ENCODE measurements at regions not wholly inside any gene's neighbourhood (a gene's known extent, or its start where the extent isn't known, plus 50 kb on each side); places are given as distances from the start of the nearest gene placed in this dataset.

DNA sequence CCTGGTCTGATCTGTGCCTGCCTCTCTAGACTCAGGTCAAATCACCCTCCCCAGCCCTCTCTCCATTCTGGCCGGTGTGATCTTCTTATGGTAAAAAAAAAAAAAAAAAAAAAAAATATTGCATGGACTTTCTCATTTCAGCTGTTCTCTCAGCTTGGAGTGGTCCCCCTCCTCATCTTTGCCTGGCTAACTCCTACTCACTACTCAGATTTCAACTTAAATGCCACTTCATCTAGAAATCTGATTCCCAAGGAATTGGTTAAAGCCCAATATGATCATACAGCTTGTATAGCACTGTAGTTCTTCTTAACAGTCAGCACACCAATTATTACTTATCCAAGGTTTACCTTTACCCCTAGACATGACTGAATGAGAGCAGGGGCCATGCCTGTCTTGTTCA lies 105.9 kb upstream of the CARMIL1 start:
- TF ChIP-seq HNF4A (conservative IDR thresholded peaks at IDR 0.05) (no peak), SP1 (IDR thresholded peaks at IDR 0.05) (no peak), RAD21 (IDR thresholded peaks at IDR 0.05) (no peak), TAF1 (conservative IDR thresholded peaks at IDR 0.05) (no peak), JUND (IDR thresholded peaks at IDR 0.05) (no peak), ZBTB33 (IDR thresholded peaks at IDR 0.05) (no peak), RXRA (IDR thresholded peaks at IDR 0.05) (no peak), REST (IDR thresholded peaks at IDR 0.05) (no peak), ATF3 (IDR thresholded peaks at IDR 0.05) (no peak), GABPA (IDR thresholded peaks at IDR 0.05 in 1 of 2, conservative IDR thresholded peaks at IDR 0.05 in 1 of 2) (no peak), MAX (IDR thresholded peaks at IDR 0.05) (no peak), FOXA1 (IDR thresholded peaks at IDR 0.05) (no peak)
- TF ChIP-seq, protein P1, sequence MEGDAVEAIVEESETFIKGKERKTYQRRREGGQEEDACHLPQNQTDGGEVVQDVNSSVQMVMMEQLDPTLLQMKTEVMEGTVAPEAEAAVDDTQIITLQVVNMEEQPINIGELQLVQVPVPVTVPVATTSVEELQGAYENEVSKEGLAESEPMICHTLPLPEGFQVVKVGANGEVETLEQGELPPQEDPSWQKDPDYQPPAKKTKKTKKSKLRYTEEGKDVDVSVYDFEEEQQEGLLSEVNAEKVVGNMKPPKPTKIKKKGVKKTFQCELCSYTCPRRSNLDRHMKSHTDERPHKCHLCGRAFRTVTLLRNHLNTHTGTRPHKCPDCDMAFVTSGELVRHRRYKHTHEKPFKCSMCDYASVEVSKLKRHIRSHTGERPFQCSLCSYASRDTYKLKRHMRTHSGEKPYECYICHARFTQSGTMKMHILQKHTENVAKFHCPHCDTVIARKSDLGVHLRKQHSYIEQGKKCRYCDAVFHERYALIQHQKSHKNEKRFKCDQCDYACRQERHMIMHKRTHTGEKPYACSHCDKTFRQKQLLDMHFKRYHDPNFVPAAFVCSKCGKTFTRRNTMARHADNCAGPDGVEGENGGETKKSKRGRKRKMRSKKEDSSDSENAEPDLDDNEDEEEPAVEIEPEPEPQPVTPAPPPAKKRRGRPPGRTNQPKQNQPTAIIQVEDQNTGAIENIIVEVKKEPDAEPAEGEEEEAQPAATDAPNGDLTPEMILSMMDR (IDR thresholded peaks at IDR 0.05; ENCODE audit: low read depth, low read length, missing input control) = no peak

Measured in liver (tissue), 3 donors.